ENCODE measurements at regions not wholly inside any gene's neighbourhood (a gene's known extent, or its start where the extent isn't known, plus 50 kb on each side); places are given as distances from the start of the nearest gene placed in this dataset.

DNA sequence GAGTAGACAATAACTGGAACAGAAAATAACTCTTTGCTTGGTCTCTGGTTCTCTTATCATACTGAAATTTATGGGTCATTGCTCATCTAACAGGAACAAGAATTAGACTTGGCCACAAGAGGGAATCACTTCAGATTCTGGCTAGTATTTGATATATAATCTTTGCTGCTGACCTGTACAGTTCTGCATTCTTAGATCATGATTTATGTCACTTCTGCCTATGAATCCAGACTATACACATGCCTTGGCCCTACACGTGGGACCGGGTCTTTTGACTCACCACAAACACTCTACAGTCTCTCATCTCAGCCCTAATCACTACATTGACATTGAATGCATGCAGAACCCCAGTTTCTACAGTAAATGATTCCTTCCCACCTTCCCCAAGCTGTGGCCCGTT, 162.5 kb upstream of the SOX2 start:
- no peak for TF ChIP-seq ZNF416 (tag by site-specific recombination; IDR thresholded peaks at IDR 0.05)
- TF ChIP-seq, protein P1, sequence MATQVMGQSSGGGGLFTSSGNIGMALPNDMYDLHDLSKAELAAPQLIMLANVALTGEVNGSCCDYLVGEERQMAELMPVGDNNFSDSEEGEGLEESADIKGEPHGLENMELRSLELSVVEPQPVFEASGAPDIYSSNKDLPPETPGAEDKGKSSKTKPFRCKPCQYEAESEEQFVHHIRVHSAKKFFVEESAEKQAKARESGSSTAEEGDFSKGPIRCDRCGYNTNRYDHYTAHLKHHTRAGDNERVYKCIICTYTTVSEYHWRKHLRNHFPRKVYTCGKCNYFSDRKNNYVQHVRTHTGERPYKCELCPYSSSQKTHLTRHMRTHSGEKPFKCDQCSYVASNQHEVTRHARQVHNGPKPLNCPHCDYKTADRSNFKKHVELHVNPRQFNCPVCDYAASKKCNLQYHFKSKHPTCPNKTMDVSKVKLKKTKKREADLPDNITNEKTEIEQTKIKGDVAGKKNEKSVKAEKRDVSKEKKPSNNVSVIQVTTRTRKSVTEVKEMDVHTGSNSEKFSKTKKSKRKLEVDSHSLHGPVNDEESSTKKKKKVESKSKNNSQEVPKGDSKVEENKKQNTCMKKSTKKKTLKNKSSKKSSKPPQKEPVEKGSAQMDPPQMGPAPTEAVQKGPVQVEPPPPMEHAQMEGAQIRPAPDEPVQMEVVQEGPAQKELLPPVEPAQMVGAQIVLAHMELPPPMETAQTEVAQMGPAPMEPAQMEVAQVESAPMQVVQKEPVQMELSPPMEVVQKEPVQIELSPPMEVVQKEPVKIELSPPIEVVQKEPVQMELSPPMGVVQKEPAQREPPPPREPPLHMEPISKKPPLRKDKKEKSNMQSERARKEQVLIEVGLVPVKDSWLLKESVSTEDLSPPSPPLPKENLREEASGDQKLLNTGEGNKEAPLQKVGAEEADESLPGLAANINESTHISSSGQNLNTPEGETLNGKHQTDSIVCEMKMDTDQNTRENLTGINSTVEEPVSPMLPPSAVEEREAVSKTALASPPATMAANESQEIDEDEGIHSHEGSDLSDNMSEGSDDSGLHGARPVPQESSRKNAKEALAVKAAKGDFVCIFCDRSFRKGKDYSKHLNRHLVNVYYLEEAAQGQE (tag by site-specific recombination; IDR thresholded peaks at IDR 0.05): no peak
- TF ChIP-seq, protein P2, sequence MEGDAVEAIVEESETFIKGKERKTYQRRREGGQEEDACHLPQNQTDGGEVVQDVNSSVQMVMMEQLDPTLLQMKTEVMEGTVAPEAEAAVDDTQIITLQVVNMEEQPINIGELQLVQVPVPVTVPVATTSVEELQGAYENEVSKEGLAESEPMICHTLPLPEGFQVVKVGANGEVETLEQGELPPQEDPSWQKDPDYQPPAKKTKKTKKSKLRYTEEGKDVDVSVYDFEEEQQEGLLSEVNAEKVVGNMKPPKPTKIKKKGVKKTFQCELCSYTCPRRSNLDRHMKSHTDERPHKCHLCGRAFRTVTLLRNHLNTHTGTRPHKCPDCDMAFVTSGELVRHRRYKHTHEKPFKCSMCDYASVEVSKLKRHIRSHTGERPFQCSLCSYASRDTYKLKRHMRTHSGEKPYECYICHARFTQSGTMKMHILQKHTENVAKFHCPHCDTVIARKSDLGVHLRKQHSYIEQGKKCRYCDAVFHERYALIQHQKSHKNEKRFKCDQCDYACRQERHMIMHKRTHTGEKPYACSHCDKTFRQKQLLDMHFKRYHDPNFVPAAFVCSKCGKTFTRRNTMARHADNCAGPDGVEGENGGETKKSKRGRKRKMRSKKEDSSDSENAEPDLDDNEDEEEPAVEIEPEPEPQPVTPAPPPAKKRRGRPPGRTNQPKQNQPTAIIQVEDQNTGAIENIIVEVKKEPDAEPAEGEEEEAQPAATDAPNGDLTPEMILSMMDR (tag by site-specific recombination; IDR thresholded peaks at IDR 0.05): no peak
- no peak for TF ChIP-seq ZNF155 (tag by site-specific recombination; IDR thresholded peaks at IDR 0.05)
- no peak for TF ChIP-seq ZNF423 (tag by site-specific recombination; IDR thresholded peaks at IDR 0.05)

All from HEK293 (cell line).